HG03135 (cell line): ENCODE measurements at regions not wholly inside any gene's neighbourhood (a gene's known extent, or its start where the extent isn't known, plus 50 kb on each side); places are given as distances from the start of the nearest gene placed in this dataset.
"Not testable (repeated sequence)": the region's sequence is repeated elsewhere in the genome, so short reads cannot be mapped to it uniquely, and the experiment has no call there.

ENCODE experiments used
- ATAC-seq: cut with Tn5 transposase; IDR thresholded peaks from one replicate; pipeline ENCODE4 v1.9.1; 2021; ENCODE audit warnings: mild to moderate bottlenecking, moderate library complexity; ENCODE audit not compliant: unreplicated experiment

- no peak for ATAC-seq
Measured at GRCh38 chr14:58979325-58979724, 209.1 kb upstream of the DAAM1 start.

DNA sequence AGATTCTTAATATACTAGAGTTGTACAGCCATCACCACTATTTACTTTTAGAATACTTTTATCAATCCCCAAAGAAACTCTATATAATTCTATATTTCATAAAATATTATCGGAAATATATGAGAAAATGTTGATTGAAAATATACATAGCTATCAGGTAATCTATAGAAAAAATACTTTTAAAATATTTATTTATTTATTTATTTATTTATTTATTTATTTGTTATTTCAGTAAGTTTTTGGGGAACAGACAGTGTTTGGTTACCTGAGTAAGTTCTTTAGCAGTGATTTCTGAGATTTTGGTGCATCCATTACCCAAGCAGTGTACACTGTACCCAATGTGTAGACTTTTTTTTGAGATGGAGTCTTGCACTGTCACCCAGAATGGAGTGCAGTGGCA, 206.6 kb upstream of the DAAM1 start:
- ATAC-seq = no peak

GRCh38 chr14:58985786-58986185, 202.7 kb upstream of the DAAM1 start:
- no peak for ATAC-seq

DNA sequence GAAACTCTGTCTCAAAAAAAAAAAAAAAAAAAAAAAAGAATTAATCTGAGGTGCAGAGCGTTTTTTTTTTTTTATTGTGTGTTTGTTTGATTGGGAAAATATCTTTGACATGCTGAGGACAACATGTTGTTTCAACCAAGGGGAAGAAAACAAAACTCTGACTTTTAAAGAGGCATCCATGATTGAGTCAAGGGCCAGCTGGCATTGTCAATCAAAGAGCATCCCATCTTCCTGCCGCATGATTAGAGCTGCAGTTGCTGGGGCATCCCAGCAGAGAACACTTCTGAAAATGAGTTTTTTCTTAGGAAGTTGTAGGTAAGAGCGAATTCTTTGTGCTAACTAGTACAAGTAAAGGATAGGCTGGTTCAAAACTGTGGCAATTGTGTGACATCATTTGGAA, 200.9 kb upstream of the DAAM1 start:
- ATAC-seq = no peak

GRCh38 chr14:58992935-58993334, 195.5 kb upstream of the DAAM1 start:
- no peak for ATAC-seq

- ATAC-seq = no peak
Measured at GRCh38 chr14:58994130-58994529, 194.3 kb upstream of the DAAM1 start.

GRCh38 chr14:59004012-59004411, 184.5 kb upstream of the DAAM1 start:
- no peak for ATAC-seq

DNA sequence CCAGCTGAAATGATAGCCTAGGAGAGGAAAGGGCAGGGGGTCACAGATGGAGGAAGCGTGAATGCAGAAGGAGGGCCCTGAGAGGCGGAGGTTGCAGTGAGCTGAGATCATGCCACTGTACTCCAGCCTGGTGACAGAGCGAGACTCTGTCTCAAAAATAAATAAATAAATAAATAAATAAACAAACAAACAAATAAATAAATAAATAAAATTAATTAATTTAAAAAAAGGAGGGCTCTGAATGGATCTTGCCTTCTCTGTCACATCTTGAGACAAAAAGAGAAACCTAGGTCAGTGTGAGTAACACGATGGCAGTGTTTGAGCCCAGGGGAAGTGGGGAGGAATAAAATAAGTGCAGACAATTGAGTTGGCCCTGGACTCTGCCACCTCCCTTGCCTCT, 182.3 kb upstream of the DAAM1 start:
- not testable (repeated sequence) for ATAC-seq

DNA sequence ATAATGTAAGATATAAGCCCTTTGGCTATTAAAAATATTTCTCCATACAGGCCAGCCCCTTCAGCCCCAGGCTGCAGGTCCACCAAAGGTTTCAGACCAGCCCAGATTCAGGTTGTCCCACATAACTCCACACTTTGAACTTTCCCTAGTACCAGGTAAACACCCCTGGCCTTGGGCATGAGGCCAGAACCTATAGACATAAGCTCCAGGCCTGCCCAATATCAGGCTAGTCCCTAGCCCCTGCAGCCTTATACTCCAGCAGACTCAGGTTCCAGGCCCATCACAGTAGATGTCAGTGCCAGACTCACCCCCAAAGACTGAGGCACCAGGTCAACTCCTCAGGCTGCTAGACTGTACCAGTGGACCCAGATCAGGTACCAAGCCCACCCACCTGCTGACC, 178.5 kb upstream of the DAAM1 start:
- ATAC-seq = no peak

- no peak for ATAC-seq
Measured at GRCh38 chr14:59013672-59014298, 174.7 kb upstream of the DAAM1 start.

GRCh38 chr14:59015482-59015881, 173.0 kb upstream of the DAAM1 start:
- ATAC-seq = no peak

DNA sequence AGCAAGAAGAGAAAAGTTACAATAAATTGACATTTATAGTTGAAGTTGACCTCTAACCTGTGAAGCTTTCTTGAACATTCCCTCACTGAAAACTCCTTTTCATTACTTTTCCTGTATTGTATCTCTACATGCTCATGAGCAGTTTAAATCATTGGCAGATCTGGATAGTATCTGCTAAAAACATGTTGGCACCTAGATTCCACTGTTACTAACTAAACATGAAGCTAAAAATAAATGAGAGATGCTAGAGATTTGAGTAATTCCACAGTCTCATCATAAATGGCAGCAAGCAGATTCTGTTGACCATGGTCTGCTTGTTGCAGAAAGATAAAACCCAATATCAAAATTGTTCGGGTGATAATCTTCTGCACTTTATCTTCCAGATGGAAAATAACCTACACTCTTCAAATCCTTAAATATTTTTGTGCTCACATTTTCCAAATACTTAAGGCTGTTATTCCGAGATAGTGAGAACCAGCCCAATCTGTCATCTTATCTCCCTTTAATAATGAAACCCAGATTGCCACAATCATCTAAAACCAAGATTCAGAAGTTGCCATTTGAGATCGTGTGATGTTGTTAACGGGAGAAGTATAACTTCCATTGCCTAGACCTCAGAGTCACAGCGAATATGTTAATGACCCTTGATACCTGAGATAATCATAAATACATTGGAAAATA, 171.0 kb upstream of the DAAM1 start:
- no peak for ATAC-seq

DNA sequence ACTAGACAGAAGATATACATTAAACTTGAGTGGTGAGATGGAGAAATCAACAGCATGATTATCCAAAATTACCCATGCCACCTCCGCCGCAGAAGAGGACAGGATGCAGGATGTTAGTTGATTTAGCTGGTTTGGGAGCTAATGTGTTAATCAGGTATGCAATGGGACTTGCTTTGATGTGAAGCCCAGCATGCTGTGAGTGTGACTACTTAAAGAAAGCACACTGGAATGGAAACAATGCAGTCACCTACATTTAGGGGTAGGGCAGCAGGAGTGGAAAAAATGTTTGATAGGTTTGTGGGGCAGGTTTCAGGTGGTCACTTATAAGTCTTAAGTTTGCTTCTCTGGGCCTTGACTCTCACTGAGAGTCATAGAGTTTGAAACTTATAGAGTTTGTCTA, 170.0 kb upstream of the DAAM1 start:
- no peak for ATAC-seq

DNA sequence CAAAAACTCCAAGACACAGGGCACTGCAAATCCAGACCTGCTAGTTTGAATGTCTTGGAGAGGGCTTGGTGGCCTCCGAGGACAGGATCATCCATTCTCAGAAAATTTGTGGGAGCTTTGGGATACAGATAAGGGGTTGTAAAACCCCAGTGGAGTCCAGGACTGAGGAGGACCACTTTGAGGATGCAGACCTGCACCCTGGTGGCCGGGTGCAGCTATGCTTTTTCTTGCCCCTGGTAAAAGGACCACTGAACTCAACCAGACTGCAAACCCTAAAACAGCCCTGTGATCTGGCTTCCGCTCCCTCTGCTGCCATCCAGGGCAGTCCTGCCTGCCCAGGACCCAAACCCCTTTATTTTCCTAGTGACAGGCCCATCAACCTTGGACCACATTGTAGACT, 169.5 kb upstream of the DAAM1 start:
- ATAC-seq = no peak

- ATAC-seq = no peak
Measured at GRCh38 chr14:59020382-59020781, 168.1 kb upstream of the DAAM1 start.

- no peak for ATAC-seq
Measured at GRCh38 chr14:59022144-59022543, 166.3 kb upstream of the DAAM1 start.

GRCh38 chr14:59026081-59026480, 162.4 kb upstream of the DAAM1 start:
- no peak for ATAC-seq

GRCh38 chr14:59026640-59027039, 161.8 kb upstream of the DAAM1 start:
- not testable (repeated sequence) for ATAC-seq

DNA sequence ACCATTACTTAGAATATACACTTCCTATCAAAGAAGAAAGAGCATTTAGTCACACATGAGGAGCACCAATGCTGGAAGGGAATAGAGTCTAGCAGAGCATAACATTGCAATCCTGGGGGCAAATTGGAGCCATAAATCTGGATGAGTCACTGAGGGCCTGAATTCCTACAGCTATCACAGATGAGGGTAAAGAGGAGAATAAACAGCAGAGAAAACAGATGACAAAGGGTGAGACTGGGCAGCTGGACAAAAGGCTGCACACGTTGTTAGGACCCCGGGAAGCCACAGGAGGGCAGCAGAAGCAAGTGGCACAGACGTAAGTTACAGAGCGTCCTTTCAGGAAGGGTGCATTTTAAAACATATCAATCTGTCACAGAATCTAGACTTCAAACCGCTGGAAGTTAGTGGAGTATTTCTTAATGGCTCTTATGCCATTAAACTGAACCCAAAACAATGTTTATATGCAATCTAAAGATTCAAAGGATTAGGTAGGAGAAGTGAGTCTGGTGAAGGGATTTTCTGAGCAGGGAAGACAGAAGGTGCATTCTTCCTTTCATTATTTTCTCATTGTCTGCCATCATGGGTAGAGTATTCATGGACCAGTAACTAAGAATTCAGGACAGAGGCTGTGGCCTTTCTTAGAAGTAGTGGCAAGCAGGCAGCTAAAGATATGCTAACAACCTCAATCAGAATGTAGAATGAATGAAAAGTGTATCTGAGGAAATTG, 159.8 kb upstream of the DAAM1 start:
- peak; percentile 85 for ATAC-seq

DNA sequence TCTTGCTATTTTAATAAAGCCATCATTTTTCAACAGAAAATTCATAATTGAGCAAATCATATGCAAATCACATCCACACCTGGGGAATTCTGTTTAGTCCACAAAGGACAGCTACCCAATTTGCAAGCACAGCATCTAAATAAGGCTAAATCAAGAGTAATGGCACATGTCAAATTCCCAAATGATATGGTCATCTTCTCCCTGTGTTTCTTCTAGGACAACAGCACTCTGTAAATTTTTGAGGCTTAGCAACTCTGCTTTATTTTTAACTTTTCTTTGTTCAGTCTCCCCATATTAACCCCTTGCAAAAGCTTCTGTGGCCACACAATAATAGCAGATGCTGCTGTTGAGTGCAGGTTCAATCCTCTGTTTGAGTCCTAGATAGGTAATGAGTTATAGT, 155.6 kb upstream of the DAAM1 start:
- no peak for ATAC-seq

DNA sequence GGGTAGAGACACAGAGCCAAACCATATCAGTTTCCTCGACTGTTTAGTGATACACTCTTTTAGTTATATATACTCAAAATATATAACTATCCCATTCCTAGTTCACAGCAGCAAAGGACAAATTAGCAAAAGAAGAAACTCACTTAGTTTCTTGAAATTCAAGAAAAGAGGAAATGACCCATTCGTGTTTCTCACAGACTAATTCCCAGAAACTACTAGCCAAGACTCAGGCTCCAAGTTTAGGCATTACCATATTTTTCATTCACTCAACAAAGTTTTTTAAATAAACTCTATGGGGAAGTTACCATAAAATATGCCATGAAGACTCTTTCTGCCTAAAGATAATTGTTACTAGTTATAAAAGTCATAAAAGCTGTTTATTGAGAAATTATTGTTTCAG, 152.3 kb upstream of the DAAM1 start:
- no peak for ATAC-seq

- no peak for ATAC-seq
Measured at GRCh38 chr14:59037086-59037485, 151.4 kb upstream of the DAAM1 start.
